SKM-1 treated with dmso at 0.1 percent for 144 hours (cell line): ENCODE measurements at regions not wholly inside any gene's neighbourhood (a gene's known extent, or its start where the extent isn't known, plus 50 kb on each side); places are given as distances from the start of the nearest gene placed in this dataset.
A peak's percentile ranks its signal among the peaks of the same experiment; 100 is the strongest.
"Not testable (repeated sequence)": the region's sequence is repeated elsewhere in the genome, so short reads cannot be mapped to it uniquely, and the experiment has no call there.

ENCODE experiments used
- DNase-seq: peaks from one replicate; lab custom pipeline; 2025; ENCODE audit not compliant: unreplicated experiment; lab: John Stamatoyannopoulos, UW

GRCh38 chr13:78152415-78152814 is 233.8 kb upstream of the EDNRB start:
- no peak for DNase-seq

GRCh38 chr13:78147905-78148304 is 229.3 kb upstream of the EDNRB start:
- no peak for DNase-seq

- no peak for DNase-seq
Observed at GRCh38 chr13:78145276-78145675, 226.6 kb upstream of the EDNRB start.

GRCh38 chr13:78139765-78140164 is 221.1 kb upstream of the EDNRB start:
- DNase-seq, result no peak

GRCh38 chr13:78138756-78139155 is 220.1 kb upstream of the EDNRB start:
- no peak for DNase-seq

- DNase-seq, result peak; percentile 78
Observed at GRCh38 chr13:78137404-78138142, 218.9 kb upstream of the EDNRB start.

- DNase-seq, result no peak
Observed at GRCh38 chr13:78136966-78137365, 218.3 kb upstream of the EDNRB start.

GRCh38 chr13:78133511-78133910 is 214.9 kb upstream of the EDNRB start:
- no peak for DNase-seq

- DNase-seq, result no peak
Observed at GRCh38 chr13:78131811-78132210, 213.2 kb upstream of the EDNRB start.

GRCh38 chr13:78131346-78131745 is 212.7 kb upstream of the EDNRB start:
- DNase-seq, result no peak

- DNase-seq, result no peak
Observed at GRCh38 chr13:78129823-78130222, 211.2 kb upstream of the EDNRB start.

GRCh38 chr13:78129359-78129758 is 210.7 kb upstream of the EDNRB start:
- no peak for DNase-seq

- DNase-seq, result peak; percentile 58
Observed at GRCh38 chr13:78121459-78122348, 203.1 kb upstream of the EDNRB start.

- no peak for DNase-seq
Observed at GRCh38 chr13:78121001-78121400, 202.4 kb upstream of the EDNRB start.

GRCh38 chr13:78120144-78120543 is 201.5 kb upstream of the EDNRB start:
- DNase-seq, result not testable (repeated sequence)

- not testable (repeated sequence) for DNase-seq
Observed at GRCh38 chr13:78117070-78117469, 198.4 kb upstream of the EDNRB start.

GRCh38 chr13:78105656-78106055 is 187.0 kb upstream of the EDNRB start:
- peak; percentile 12 for DNase-seq

- DNase-seq, result no peak
Observed at GRCh38 chr13:78103936-78104335, 185.3 kb upstream of the EDNRB start.

- DNase-seq, result no peak
Observed at GRCh38 chr13:78102741-78103140, 184.1 kb upstream of the EDNRB start.

GRCh38 chr13:78102121-78102677 is 183.6 kb upstream of the EDNRB start:
- peak; percentile 89 for DNase-seq

GRCh38 chr13:78100486-78100885 is 181.9 kb upstream of the EDNRB start:
- no peak for DNase-seq

GRCh38 chr13:78098249-78098648 is 179.6 kb upstream of the EDNRB start:
- no peak for DNase-seq
